A673 (cell line): ENCODE measurements at regions not wholly inside any gene's neighbourhood (a gene's known extent, or its start where the extent isn't known, plus 50 kb on each side); places are given as distances from the start of the nearest gene placed in this dataset.

Experiments used
- CTCF ChIP-seq: fragments of 300-800, 200-600 bp; sonication (generic); conservative IDR thresholded peaks from 2 replicates; pipeline ENCODE4 v1.5.1; 2017; ENCODE audit warnings: low read depth, mild to moderate bottlenecking, antibody characterized with exemption, low read length, moderate library complexity, mixed read lengths
- EZH2 ChIP-seq: fragments of 200-600 bp; sonication (generic); IDR thresholded peaks from 2 replicates; pipeline ENCODE4 v1.6.1; 2017; ENCODE audit warnings: borderline replicate concordance, low read depth, mild to moderate bottlenecking, mixed read lengths, antibody characterized with exemption, low read length; ENCODE audit not compliant: poor library complexity, severe bottlenecking

GRCh38 chr4:112896609-112897190, 152.8 kb upstream of the ANK2 start:
- TF ChIP-seq CTCF: no peak
- no peak for TF ChIP-seq EZH2
